BLaER1 treated with 17β-estradiol and CSF1 and Interleukin-3, amounts not matched to agents 10 nM and 100 nM (cell line): ENCODE measurements at regions not wholly inside any gene's neighbourhood (a gene's known extent, or its start where the extent isn't known, plus 50 kb on each side); places are given as distances from the start of the nearest gene placed in this dataset.

Experiments
- H3K27ac ChIP-seq, 11 experiments: shearing (Covaris generic); formaldehyde crosslinking; 2 replicates each; pipeline ENCODE4 v1.8.1; 2022
- H3K27me3 ChIP-seq, 11 experiments: shearing (Covaris generic); formaldehyde crosslinking; 2 replicates each; pipeline ENCODE4 v1.8.1; 2022
- H3K36me3 ChIP-seq, 11 experiments: shearing (Covaris generic); formaldehyde crosslinking; 2 replicates each; pipeline ENCODE4 v1.8.1; 2022
- H3K4me1 ChIP-seq, 10 experiments: shearing (Covaris generic); formaldehyde crosslinking; 2 replicates each; pipeline ENCODE4 v1.8.1; 2022
- H3K4me2 ChIP-seq, 11 experiments: shearing (Covaris generic); formaldehyde crosslinking; 2 replicates each; pipeline ENCODE4 v1.8.1; 2022
- H3K4me3 ChIP-seq, 10 experiments: shearing (Covaris generic); formaldehyde crosslinking; 2 replicates each; pipeline ENCODE4 v1.8.1; 2022
- H3K9ac ChIP-seq, 11 experiments: shearing (Covaris generic); formaldehyde crosslinking; 2 replicates each; pipeline ENCODE4 v1.8.1; 2022
- H3K9me3 ChIP-seq, 11 experiments: shearing (Covaris generic); formaldehyde crosslinking; replicated peaks in 1 of 11; 2 replicates each; pipeline ENCODE4 v1.8.1; 2022
- H4K20me1 ChIP-seq, 11 experiments: shearing (Covaris generic); formaldehyde crosslinking; 2 replicates each; pipeline ENCODE4 v1.8.1; 2022
- Cebpa-rat ChIP-seq, 11 experiments: shearing (Covaris generic); IDR thresholded peaks; 2 replicates each; pipeline ENCODE4 v1.8.1; 2022

DNA sequence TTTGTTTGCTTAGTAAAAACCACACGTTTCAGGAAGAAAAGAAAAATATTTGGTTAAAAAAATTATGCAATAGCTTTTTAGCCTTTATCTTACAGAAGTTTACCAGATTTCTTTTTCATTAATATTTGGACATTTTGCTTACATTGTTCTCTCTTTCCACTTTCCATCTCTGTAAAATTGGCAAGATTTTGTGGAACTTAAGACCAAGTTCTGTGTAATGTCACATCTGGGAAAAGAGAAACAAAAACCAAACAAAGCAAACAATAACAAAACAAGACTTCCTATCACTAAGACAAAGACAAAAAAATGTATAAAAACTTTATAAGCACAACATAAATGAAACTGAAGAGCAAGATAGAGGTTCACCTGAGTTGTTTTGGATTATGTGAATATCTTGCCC lies 1392.1 kb upstream of the CELF4 start:
- no peak overlapping the region for H3K4me3 ChIP-seq
- no peak overlapping the region for H3K4me2 ChIP-seq
- no peak overlapping the region for H3K9ac ChIP-seq
- H4K20me1 ChIP-seq = no peaks in the 10 kb centered on the region
- no peak overlapping the region for H3K27ac ChIP-seq
- H3K4me1 ChIP-seq = peaks cover 0 to 11% (median 0%) of the 10 kb centered on the region in 10 experiments; a peak in 2 of 20 replicates
- H3K27me3 ChIP-seq = no peaks in the 10 kb centered on the region
- H3K9me3 ChIP-seq = no peaks in the 10 kb centered on the region
- TF ChIP-seq Cebpa-rat (IDR thresholded peaks at IDR 0.05) = no peak
- H3K36me3 ChIP-seq = no peaks in the 10 kb centered on the region

DNA sequence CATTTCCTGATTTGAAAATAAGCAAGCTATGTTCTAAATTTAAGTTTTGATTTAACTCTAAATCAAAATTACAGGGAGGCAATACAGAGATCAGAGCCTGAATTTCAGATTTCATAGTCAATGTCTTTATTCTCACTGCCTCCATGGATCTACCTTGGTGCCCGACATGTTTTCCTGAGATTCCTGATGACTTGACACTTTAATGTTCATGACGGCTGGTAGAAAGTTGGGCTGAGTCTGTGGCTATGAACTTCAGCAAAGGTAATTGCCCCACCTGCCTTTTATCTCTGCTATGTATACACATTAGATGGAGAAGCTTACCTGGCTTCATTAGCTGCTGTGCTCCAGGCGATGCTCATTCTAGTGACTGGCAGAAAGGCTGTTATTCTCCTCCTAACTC lies 1390.5 kb upstream of the CELF4 start:
- no peaks in the 10 kb centered on the region for H3K27me3 ChIP-seq
- H3K36me3 ChIP-seq = no peaks in the 10 kb centered on the region
- no peak overlapping the region for H3K4me3 ChIP-seq
- no peaks in the 10 kb centered on the region for H3K9me3 ChIP-seq
- no peak overlapping the region for H3K4me2 ChIP-seq
- H3K4me1 ChIP-seq = peaks cover 0 to 11% (median 0%) of the 10 kb centered on the region in 10 experiments; a peak in 2 of 20 replicates
- no peak for TF ChIP-seq Cebpa-rat (IDR thresholded peaks at IDR 0.05)
- no peak overlapping the region for H3K27ac ChIP-seq
- H4K20me1 ChIP-seq = no peaks in the 10 kb centered on the region
- H3K9ac ChIP-seq = no peak overlapping the region

DNA sequence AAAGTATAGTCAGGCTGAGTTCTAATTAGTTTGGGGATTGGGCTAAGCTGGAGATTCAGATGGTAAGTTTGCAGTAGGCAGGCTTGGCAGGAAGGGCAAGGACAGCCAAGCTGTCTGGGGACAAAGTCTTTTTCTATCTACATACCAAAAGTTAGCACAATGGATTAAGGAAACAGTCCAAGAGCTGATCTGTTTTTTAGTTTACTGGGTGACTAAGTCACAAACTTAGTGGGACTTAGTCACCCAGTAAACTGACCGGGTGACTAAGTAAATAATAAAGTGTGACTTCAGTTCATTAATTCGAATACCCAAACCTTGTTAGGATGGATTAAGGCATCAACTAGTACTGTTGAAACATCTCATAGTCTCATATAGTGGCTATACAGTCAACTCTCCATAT lies 1386.0 kb upstream of the CELF4 start:
- Histone ChIP-seq H4K20me1 (no peaks in the 10 kb centered on the region), H3K27me3 (no peaks in the 10 kb centered on the region), H3K4me2 (no peak overlapping the region), H3K36me3 (no peaks in the 10 kb centered on the region), H3K9me3 (peaks cover 0 to 11% (median 0%) of the 10 kb centered on the region in 11 experiments; a peak in 4 of 22 replicates), H3K9ac (no peak overlapping the region), H3K4me1 (peaks cover 0 to 11% (median 0%) of the 10 kb centered on the region in 10 experiments; a peak in 2 of 20 replicates), H3K27ac (no peak overlapping the region), H3K4me3 (no peak overlapping the region)
- no peak for TF ChIP-seq Cebpa-rat (IDR thresholded peaks at IDR 0.05)

DNA sequence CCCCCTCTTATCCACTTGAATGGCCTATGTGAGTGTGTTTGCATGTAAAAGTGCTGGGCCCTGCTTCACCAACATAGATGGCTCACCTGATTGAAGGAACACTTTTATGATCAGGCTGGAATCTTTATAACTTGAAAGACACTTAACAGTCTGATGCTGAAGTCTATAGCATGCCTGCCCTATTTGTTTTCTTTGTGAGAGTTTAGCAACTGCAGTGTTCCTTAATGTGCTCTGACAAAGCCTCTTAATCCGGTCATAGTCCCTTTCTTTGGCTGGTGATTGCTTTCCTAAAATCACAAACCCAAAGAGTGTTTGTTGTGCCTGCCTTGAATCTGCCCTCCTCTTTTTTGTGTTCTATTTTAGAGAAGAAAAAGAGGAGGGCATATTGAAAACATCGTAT lies 1382.8 kb upstream of the CELF4 start:
- no peaks in the 10 kb centered on the region for H4K20me1 ChIP-seq
- no peak overlapping the region for H3K4me3 ChIP-seq
- H3K9me3 ChIP-seq = peaks cover 15 to 36% (median 18%) of the 10 kb centered on the region in 11 experiments
- no peak overlapping the region for H3K27ac ChIP-seq
- H3K9ac ChIP-seq = no peak overlapping the region
- TF ChIP-seq Cebpa-rat (IDR thresholded peaks at IDR 0.05) = no peak
- no peaks in the 10 kb centered on the region for H3K36me3 ChIP-seq
- peaks cover 0 to 3% (median 0%) of the 10 kb centered on the region in 10 experiments; a peak in 4 of 20 replicates for H3K4me1 ChIP-seq
- no peaks in the 10 kb centered on the region for H3K27me3 ChIP-seq
- H3K4me2 ChIP-seq = no peak overlapping the region

DNA sequence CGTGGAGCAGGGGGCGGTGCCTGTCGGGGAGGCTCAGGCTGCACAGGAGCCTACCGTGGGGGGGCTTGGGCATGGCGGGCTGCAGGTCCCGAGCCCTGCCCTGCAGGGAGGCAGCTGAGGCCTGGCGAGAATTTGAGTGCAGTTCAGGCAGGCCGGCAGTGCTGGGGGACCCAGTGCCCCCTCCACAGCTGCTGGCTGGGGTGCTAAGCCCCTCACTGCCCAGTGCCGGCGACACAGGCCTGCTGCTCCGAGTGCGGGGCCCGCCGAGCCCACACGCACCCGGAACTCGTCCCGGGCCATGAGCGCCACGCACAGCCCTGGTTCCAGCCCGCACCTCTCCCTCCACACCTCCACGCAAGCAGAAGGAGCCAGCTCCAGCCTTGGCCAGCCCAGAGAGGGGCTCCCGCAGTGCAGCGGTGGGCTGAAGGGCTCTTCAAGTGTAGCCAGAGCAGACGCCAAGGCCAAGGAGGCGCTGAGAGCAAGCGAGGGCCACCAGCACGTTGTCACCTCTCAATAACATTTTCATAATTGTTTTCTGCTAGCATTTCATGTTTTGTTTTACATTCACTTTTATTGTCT lies 1378.9 kb upstream of the CELF4 start:
- Histone ChIP-seq H3K9ac (no peak overlapping the region), H4K20me1 (no peaks in the 10 kb centered on the region), H3K27ac (no peak overlapping the region), H3K9me3 (peaks cover 32 to 58% (median 45%) of the 10 kb centered on the region in 11 experiments), H3K4me1 (peaks cover 0 to 26% (median 0%) of the 10 kb centered on the region in 10 experiments; a peak in 6 of 20 replicates), H3K27me3 (no peaks in the 10 kb centered on the region), H3K4me2 (no peak overlapping the region), H3K36me3 (no peaks in the 10 kb centered on the region), H3K4me3 (no peak overlapping the region)
- TF ChIP-seq Cebpa-rat (IDR thresholded peaks at IDR 0.05) = no peak

DNA sequence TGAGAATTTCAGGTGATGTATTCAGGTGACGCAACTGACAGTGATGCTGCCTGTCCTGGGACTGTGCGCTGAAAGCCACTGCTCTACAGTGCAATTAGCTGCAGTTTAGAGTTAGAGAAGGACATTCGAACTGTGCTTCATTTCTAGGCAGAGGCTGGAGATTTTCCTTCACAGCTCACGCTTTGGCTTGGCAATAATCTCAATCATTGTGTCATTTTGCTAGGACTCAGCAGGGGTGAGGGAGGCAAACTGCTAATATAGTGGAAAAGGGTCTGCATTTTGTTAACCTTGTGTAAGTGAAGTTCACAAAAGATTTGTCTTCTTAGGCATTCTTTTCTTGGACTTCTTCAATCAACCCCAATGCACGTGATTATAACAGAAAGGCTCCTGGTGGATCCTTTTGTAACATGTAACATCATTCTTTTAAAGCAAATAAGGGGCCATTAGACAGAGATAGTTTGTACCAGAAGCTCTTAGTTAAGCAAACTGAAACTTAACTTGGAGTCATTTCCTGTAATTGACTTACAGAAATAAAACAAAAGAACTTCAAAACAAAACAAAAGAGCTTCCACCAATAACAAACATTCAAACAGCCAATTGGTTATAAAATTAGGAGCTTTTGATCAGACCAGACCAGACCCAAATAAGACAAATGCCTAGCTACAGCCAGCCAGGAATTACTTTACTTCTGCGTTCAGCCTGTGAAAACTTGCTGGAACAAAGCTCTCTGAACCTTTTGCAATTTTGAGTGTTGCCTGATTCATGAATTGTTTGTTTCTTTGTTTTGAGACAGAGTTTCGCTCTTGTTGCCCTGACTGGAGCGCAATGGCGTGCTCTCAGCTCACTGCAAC lies 1376.3 kb upstream of the CELF4 start:
- Histone ChIP-seq H3K36me3 (no peaks in the 10 kb centered on the region), H3K27ac (peak overlapping the region in 7 of 11 experiments; percentile 30 to 58 (median 55); a peak in 10 of 22 replicates), H3K4me3 (peak overlapping the region in 1 of 10 experiments; percentile 6; a peak in 2 of 20 replicates), H3K9ac (no peak overlapping the region), H3K9me3 (peaks cover 32 to 58% (median 45%) of the 10 kb centered on the region in 11 experiments), H3K4me2 (0 out of 22 replicates have a peak overlapping the region, but pooled peaks of 1 of the 11 experiments have one; percentile 13), H3K4me1 (peaks cover 0 to 28% (median 0%) of the 10 kb centered on the region in 10 experiments; a peak in 6 of 20 replicates), H4K20me1 (no peaks in the 10 kb centered on the region), H3K27me3 (no peaks in the 10 kb centered on the region)
- TF ChIP-seq Cebpa-rat (IDR thresholded peaks at IDR 0.05) = no peak

DNA sequence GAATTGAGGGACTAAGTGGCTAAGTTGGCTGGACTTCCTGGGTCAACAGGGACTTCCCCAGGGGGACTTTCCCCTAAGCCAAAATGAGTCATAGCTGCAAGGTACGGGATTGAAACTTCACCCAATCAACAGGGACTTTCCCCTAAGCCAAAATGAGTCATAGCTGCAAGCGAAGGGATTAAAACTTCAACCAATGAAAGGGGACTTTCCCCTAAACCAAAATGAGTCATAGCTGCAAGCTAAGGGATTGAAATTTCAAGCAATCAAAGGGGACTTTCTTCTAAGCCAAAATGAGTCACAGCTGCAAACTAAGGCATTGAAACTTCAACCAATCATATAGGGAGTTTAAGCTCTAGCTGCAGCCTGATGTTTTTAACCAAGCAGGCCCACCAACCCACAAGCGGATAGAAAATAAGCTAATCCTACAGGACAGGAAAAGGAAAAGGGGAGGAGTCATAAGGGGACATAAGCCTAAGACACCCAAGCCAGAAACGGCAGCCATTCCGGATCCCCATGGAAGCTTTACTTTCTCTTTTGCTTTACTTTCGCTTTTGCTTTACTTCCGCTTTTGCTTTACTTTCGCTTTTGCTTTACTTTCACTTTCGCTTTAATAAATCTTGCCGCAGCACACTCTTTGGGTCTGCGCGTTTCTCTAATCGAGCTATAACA lies 1375.4 kb upstream of the CELF4 start:
- Histone ChIP-seq H3K9me3 (peaks cover 32 to 54% (median 43%) of the 10 kb centered on the region in 11 experiments), H3K9ac (no peak overlapping the region), H4K20me1 (no peaks in the 10 kb centered on the region), H3K27me3 (no peaks in the 10 kb centered on the region), H3K27ac (peak overlapping the region in 7 of 11 experiments; percentile 30 to 58 (median 55); a peak in 14 of 22 replicates), H3K4me2 (peak overlapping the region in 2 of 11 experiments; percentile 39 to 59; a peak in 2 of 22 replicates), H3K36me3 (no peaks in the 10 kb centered on the region), H3K4me1 (peaks cover 0 to 28% (median 0%) of the 10 kb centered on the region in 10 experiments; a peak in 6 of 20 replicates), H3K4me3 (0 out of 20 replicates have a peak overlapping the region, but pooled peaks of 1 of the 10 experiments have one; percentile 6)
- TF ChIP-seq Cebpa-rat (IDR thresholded peaks at IDR 0.05) = no peak

DNA sequence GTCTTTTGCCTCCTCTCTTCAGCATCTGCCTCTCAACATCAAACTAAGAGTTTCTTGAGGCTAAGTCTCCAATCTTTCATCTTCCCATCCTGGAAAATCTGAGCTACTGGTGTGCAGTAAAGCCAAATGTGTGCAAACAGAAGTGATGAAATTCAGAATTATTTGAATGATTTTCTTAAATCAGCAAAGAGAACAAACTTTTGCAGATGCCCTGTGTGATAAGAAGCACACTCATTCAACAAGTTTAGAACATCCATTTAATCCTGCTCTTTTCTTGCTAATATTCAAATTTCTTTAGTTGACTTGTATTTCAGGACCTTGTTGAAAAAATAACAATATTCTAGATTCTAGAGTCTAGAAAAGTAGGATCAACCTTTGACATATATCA lies 1374.9 kb upstream of the CELF4 start:
- Histone ChIP-seq H3K9ac (no peak overlapping the region), H3K36me3 (no peaks in the 10 kb centered on the region), H3K4me3 (no peak overlapping the region), H4K20me1 (no peaks in the 10 kb centered on the region), H3K27ac (peak overlapping the region in 5 of 11 experiments; percentile 30 to 57 (median 53); a peak in 8 of 22 replicates), H3K9me3 (peaks cover 32 to 51% (median 40%) of the 10 kb centered on the region in 11 experiments), H3K4me1 (peaks cover 0 to 28% (median 0%) of the 10 kb centered on the region in 10 experiments; a peak in 6 of 20 replicates), H3K27me3 (no peaks in the 10 kb centered on the region), H3K4me2 (peak overlapping the region in 3 of 11 experiments; percentile 16 to 59 (median 39); a peak in 4 of 22 replicates)
- TF ChIP-seq Cebpa-rat (IDR thresholded peaks at IDR 0.05) = no peak
